Suprapubic skin (tissue), 4 donors: ENCODE measurements at regions not wholly inside any gene's neighbourhood (a gene's known extent, or its start where the extent isn't known, plus 50 kb on each side); places are given as distances from the start of the nearest gene placed in this dataset.

Experiments used
- POLR2A ChIP-seq, 2 donors: fragments of 450-650 bp; IDR thresholded peaks; one replicate each; pipeline ENCODE4 v1.6.1; 2017; ENCODE audit warnings: antibody characterized with exemption in 2 of 2, mild to moderate bottlenecking in 2 of 2, moderate library complexity in 2 of 2
- POLR2AphosphoS5 ChIP-seq, 3 donors: sonication (generic); formaldehyde crosslinking; IDR thresholded peaks; one replicate each; pipeline ENCODE4 v1.6.1; 2017; ENCODE audit warnings: antibody characterized with exemption in 3 of 3

DNA sequence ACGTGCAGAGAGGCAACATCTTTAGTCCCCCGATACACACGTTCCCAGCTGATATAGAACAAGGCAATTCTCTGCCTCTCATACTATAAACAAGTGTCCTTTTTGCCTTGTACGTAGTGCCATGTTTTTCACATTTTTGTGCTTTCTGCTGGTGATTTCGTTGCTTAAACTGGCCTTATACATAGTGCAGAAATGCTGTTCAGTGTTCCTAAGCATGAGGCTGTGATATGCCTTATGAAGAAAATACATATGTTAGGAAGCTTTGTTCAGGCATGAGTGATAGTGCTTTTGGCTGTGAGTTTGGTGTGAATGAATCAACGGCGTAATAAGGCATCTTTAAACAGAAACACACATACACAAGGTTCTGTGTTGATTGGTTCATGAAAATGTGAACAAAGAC, 77.2 kb downstream of the KATNIP start:
- TF ChIP-seq POLR2AphosphoS5 (IDR thresholded peaks at IDR 0.05) = no peak
- TF ChIP-seq POLR2A (IDR thresholded peaks at IDR 0.05) = no peak
